BE2C (cell line): ENCODE measurements at regions not wholly inside any gene's neighbourhood (a gene's known extent, or its start where the extent isn't known, plus 50 kb on each side); places are given as distances from the start of the nearest gene placed in this dataset.

Experiments
- DNase-seq: peaks from one replicate; pipeline ENCODE4 v3.0.0-alpha.2; 2020
- H3K27me3 ChIP-seq: fragments of 250-450 bp; sonication (Bioruptor Pico); 2 replicates; pipeline ENCODE4 v1.5.1; 2020; ENCODE audit warnings: mild to moderate bottlenecking
- H3K36me3 ChIP-seq: fragments of 250-450 bp; sonication (Bioruptor Pico); 2 replicates; pipeline ENCODE4 v1.5.1; 2020; ENCODE audit warnings: mild to moderate bottlenecking
- H3K4me1 ChIP-seq: fragments of 250-450 bp; sonication (Bioruptor Pico); 2 replicates; pipeline ENCODE4 v1.5.1; 2020
- H3K4me3 ChIP-seq: 2 replicates; pipeline ENCODE4 v1.5.1; 2011; ENCODE audit warnings: low read depth, low read length
- H3K9me3 ChIP-seq: fragments of 250-450 bp; sonication (Bioruptor Pico); 2 replicates; pipeline ENCODE4 v1.5.1; 2020
- TF ChIP-seq, protein P1 (sequence below): IDR thresholded peaks from 2 replicates; pipeline ENCODE4 v1.5.1; 2012; ENCODE audit warnings: mild to moderate bottlenecking, low read depth, low read length

DNA sequence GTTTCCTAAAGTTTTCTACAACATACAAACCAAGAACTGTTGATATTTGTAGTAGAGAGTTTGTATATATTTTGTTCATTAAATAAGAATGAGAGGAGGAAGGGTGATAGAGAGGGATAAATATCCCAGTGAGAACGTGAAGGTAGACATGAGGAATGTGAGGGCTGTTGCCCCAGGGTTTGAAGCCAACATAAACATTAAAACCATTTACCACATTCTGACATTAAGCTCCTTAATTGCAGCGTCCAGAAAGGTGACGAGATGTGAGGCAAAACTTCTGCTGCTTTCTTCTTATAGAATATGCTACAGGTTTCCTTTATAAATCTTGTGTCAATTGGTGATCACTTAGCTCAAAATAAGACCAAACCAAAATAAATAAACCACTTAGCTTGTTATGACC is 267.8 kb upstream of the CNTN4 start:
- TF ChIP-seq, protein P1, sequence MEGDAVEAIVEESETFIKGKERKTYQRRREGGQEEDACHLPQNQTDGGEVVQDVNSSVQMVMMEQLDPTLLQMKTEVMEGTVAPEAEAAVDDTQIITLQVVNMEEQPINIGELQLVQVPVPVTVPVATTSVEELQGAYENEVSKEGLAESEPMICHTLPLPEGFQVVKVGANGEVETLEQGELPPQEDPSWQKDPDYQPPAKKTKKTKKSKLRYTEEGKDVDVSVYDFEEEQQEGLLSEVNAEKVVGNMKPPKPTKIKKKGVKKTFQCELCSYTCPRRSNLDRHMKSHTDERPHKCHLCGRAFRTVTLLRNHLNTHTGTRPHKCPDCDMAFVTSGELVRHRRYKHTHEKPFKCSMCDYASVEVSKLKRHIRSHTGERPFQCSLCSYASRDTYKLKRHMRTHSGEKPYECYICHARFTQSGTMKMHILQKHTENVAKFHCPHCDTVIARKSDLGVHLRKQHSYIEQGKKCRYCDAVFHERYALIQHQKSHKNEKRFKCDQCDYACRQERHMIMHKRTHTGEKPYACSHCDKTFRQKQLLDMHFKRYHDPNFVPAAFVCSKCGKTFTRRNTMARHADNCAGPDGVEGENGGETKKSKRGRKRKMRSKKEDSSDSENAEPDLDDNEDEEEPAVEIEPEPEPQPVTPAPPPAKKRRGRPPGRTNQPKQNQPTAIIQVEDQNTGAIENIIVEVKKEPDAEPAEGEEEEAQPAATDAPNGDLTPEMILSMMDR, result no peak
- Histone ChIP-seq H3K27me3 (no peaks in the 10 kb centered on the region), H3K36me3 (no peaks in the 10 kb centered on the region), H3K9me3 (no peaks in the 10 kb centered on the region), H3K4me1 (no peaks in the 10 kb centered on the region), H3K4me3 (no peak overlapping the region)
- DNase-seq, result no peak

DNA sequence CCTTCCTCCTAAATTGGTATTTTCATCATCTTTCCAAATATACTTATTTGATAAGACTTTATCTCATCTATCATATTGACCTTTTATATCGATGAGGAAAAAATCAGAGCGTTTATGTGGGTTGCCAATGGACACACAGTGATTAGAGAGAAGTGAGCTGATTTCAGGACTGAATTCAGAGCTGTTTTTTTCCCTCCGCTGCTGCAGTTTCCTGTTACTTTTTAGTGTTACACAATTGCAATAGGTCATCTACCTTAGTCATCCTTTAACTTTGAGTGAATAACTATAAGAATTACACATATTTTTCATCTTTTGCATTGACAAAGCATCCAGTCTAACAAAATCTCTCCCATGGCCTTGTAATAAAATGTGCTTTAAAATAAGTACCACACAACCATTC is 266.3 kb upstream of the CNTN4 start:
- TF ChIP-seq, protein P1, result no peak
- no peaks in the 10 kb centered on the region for H3K27me3 ChIP-seq
- no peaks in the 10 kb centered on the region for H3K9me3 ChIP-seq
- no peaks in the 10 kb centered on the region for H3K36me3 ChIP-seq
- DNase-seq, result no peak
- no peak overlapping the region for H3K4me3 ChIP-seq
- no peaks in the 10 kb centered on the region for H3K4me1 ChIP-seq

DNA sequence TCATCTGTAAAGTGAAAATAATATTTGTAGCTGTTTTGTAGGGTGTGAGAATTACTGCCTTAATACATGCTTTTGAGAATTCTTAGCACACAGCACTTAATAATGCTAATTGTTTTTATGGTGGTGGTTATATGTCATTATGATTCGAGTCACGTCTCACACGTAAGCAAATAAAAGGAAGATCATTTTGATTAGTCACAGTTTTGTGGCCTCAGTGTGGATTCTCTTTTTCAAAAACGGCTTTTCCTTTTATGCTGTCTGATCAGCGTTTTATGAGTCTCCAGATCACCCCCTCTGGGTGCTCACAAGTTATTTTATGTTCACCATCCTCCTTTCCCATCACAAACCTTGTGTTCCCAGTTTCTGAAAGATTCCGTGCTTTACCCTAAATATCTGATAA is 255.6 kb upstream of the CNTN4 start:
- Histone ChIP-seq H3K27me3 (no peaks in the 10 kb centered on the region), H3K9me3 (no peaks in the 10 kb centered on the region), H3K4me1 (no peaks in the 10 kb centered on the region), H3K4me3 (no peak overlapping the region), H3K36me3 (no peaks in the 10 kb centered on the region)
- DNase-seq, result no peak
- TF ChIP-seq, protein P1, result no peak

DNA sequence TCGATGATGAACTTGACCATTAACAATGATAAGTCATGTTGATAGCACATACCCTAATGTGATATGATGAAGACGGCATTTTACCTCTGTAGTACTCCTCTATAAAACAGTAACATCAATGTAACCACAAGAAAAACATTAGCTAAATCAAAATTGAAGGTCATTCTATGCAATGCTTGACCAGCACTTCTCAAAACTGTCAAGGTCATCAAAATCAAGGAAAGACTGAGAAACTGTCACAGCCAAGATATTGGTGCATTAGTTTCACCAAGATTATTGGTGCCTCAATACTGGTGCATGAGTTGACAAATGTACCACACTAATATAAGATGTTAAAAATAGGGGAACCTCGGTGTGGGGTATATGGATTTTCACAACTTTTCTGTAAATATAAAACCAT is 251.1 kb upstream of the CNTN4 start:
- H3K4me1 ChIP-seq, result no peaks in the 10 kb centered on the region
- H3K27me3 ChIP-seq, result no peaks in the 10 kb centered on the region
- TF ChIP-seq, protein P1, result no peak
- no peaks in the 10 kb centered on the region for H3K9me3 ChIP-seq
- no peak for DNase-seq
- no peak overlapping the region for H3K4me3 ChIP-seq
- H3K36me3 ChIP-seq, result no peaks in the 10 kb centered on the region

DNA sequence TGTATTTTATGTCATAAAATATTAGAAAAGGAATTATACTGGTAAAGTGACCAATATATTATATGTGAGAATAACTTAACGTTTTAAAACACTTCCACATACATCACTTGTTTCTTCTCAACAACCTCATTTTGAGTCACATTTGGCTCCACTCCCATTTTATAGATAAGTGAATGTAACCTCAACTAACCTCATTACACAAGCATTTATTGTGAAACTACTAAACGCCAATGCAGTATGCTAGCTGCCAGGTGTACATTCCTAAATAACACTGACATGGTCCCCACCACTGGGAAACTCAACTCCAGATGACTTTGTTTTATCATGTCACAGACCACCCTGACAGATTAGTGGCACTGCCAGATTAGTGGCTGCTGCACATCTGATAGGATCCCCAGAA is 249.7 kb upstream of the CNTN4 start:
- TF ChIP-seq, protein P1, result no peak
- no peaks in the 10 kb centered on the region for H3K9me3 ChIP-seq
- H3K4me3 ChIP-seq, result no peak overlapping the region
- DNase-seq, result no peak
- H3K27me3 ChIP-seq, result no peaks in the 10 kb centered on the region
- no peaks in the 10 kb centered on the region for H3K36me3 ChIP-seq
- H3K4me1 ChIP-seq, result no peaks in the 10 kb centered on the region

DNA sequence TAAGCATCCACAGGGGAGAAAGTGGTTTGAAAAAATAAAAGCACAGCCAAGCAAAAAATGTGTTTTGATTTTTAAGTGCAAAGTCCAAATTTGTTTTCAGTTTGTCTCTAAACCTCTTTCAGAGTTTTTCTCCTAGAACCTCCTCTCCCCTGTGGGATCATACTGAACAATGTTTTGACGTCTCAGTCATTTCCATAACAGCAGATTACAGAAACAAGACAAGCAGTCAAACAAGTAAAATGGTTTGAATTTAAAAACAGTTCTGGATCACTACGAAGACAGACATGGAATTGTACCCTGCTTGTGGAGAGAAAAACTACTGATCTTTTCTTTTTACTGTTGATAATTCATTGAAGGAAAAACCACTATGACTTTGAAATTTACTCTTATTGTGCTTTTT is 245.7 kb upstream of the CNTN4 start:
- DNase-seq, result no peak
- H3K27me3 ChIP-seq, result no peaks in the 10 kb centered on the region
- TF ChIP-seq, protein P1, result no peak
- H3K4me1 ChIP-seq, result no peaks in the 10 kb centered on the region
- no peak overlapping the region for H3K4me3 ChIP-seq
- H3K36me3 ChIP-seq, result no peaks in the 10 kb centered on the region
- no peaks in the 10 kb centered on the region for H3K9me3 ChIP-seq
